ENCODE measurements at regions not wholly inside any gene's neighbourhood (a gene's known extent, or its start where the extent isn't known, plus 50 kb on each side); places are given as distances from the start of the nearest gene placed in this dataset.

DNA sequence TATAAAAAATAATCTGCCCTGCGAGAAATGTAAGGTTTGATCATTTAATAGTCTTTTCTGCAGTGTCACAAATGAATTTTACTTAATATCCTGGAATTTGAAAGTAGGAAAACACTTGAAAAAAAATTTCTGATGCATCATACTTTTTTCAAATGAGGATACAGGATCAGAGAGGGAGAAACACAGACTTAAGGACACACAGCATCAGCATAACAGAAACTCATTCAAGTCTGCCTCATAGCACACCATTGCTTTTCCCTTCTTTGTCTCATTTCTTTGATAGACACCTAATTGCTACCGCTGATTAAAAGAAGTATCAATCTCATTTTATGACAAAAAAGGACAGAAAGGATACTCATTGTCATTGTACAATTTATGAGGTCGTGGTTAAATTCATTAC is 319.0 kb downstream of the TMEM114 start:
- no peak for DNase-seq (ENCODE audit: low spot score)

DNA sequence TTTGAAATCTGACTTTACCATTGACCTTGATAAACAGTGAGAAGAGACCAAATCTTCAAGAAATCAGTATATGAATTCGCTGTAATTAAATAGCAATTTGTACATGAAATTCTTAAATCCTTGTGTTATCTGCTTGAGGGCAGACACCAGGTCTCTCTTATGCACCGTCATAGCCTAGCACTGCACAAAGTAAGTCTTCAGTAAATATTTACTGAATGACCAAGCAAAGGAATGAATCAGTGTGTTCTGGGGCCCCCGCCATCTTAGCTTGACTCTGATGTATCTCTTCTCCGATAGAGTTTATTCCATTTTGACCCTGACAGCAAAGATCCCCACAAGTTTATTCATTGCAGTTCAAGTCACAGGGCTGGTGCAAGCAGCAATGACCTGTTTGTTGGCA is 328.0 kb downstream of the TMEM114 start:
- no peak for DNase-seq (ENCODE audit: low spot score)

DNA sequence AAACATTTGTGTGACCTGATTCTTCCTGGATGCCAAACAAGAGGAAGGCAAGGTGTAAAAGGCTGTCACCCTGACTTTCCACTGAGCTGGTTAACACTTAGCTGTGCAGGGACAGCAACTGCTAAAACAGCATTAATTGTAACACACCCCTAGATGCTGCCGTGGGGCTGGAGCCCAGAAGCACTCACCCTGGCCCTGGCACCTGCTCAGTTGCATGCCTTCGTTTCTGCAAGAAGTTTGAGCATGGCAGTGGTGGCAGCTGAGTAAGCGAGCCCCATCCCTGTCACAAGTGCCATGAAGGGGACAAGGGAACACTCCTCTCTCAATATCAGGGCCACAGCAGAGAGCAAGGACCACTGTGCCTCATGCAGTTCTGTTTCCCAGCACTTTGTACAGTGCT is 330.2 kb downstream of the TMEM114 start:
- no peak for DNase-seq (ENCODE audit: low spot score)

DNA sequence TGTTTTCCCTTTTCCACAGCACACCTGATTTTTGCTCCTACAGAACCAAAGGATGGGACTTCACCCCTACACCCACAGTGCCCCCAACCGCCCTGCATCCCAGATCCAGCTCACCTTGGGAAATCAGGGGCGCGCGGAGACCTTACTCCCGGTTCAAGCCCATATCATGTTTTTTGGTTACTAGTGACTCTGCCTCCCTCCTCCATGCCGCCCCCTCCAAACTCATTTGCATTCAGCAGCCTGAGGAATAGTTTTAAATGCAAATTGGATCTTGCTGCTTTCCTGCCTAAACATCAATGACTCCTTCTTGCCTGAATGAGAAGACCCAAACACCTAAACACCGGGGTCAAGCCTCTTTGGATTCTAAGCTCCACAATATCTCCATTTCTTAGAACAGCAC is 331.8 kb downstream of the TMEM114 start:
- no peak for DNase-seq (ENCODE audit: low spot score)

DNA sequence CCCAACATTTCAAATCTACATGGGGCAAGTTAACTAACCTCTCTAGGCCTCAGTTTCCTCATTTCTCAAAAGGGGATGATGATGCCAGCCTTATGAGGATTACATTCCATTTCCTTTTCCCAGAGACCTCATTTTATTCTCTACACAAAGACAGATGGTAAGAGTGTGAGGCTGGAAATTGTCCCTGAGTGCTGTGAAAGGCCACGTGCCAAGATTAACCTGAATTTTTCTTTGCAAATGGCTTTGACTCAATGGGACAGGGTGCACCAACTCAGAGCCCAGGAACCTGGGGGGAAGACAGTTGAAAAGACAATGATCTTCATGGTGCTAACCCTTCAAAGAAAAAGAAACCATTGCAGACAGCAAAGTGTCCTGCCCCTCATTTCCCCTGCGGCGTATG is 332.8 kb downstream of the TMEM114 start:
- DNase-seq (ENCODE audit: low spot score) = no peak

DNA sequence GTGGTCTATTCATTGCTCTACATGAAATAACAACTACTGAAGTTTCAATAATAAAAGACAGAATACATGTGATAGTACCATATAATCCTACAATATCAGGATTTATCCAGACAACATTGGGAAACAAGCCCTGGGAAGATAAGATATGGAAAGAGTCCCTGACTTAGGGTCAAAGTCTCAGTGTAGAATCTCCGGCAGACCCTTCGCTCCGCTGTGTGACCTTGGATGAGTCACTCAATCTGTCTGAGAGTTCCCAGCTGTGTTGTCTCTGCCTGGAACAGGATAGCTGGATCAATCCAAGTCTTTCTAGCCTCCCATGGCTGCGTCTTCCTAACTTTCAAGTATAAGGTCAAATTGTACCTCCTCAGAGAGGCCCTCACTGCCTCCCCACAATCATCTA is 335.9 kb downstream of the TMEM114 start:
- no peak for DNase-seq (ENCODE audit: low spot score)

DNA sequence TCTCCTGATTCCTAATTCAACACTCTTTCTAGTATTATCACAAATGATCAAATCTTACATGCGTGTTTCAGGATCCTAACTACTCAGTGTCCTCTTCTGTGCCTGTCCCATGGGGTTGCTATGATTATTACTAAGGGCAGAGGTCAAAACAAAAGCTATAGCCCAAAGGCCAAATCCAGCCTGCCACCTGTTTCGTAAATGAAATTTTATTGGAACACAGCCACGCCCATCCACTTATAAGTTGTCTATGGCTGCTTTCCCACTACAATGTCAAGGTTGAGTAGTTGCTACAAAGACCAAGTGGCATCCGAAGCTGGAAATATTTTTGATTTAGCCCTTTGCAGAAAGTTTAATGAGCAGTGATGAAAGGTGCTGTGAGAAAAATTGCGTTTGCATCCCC is 336.6 kb downstream of the TMEM114 start:
- DNase-seq (ENCODE audit: low spot score) = no peak

DNA sequence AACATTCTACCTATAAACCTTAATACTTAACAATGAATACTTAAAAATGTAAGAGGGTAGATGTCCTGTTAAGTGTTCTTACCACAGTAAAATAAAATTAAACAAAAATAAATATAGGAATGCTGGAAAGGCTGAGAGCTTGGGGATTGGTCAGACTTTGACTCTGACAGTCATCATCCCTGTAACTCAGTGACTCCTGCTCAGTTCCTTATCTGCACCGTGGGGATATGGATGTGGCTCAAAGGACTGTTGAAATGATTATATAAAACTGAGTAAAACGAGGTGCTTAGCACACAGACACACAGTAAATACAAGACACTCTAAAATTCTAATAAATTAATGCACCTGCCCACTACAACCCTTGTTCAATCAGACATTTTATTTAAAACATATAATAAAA is 338.6 kb downstream of the TMEM114 start:
- DNase-seq (ENCODE audit: low spot score) = no peak

DNA sequence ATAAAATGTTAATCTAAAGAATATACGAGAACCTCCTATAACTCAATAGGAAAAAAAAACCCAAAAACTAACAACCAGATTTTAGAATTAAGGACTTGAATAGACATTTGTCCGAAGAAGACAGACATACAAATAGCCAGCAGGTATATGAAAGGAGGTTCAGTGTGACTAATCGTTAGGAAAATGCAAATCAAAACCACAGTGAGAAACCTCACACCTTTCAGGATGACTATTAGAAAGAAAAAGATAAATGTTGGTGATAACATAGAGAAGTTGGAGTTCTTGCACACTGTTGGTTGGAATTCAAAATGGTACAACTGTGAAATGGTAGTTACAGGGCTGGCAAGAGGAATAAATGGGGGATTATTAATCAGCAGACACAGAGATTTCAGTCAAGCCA is 339.0 kb downstream of the TMEM114 start:
- DNase-seq (ENCODE audit: low spot score) = no peak

DNA sequence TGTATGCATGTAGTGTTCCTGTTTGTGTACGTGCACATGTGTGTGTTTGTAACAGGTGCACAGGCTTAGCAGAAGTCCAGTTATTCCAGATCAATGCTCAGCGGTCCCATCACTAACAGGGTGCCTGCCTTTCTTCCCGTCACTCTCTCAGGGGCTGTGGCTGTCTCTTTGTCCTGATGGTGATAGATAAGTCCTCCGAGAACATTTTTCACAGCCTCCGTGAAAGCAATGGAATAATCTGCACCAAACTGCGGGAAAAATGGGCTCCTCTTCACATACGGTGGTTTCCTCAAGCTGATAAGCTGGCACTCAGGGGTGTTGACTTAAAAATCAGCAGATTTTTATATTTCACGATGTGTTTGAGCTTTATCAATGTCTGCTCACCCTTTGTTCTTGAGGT is 342.3 kb downstream of the TMEM114 start:
- DNase-seq (ENCODE audit: low spot score) = no peak

DNA sequence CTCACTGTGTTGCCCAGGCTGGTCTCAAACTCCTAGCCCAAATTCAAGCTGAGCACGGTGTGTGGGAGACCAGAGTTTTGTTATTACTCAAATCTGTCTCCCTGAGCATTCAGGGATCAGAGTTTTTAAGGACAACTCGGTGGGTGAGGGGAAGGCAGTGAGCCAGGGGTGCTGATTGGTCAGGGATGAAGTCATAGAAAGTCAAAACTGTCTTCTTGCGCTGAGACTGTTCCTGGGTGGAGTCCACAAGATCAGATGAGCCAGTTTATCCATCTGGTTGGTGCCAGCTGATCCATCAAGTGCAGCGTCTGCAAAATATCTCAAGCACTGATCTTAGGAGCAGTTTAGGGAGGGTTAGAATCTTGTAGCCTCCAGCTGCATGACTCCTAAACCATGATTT is 346.3 kb downstream of the TMEM114 start:
- no peak for DNase-seq (ENCODE audit: low spot score)

DNA sequence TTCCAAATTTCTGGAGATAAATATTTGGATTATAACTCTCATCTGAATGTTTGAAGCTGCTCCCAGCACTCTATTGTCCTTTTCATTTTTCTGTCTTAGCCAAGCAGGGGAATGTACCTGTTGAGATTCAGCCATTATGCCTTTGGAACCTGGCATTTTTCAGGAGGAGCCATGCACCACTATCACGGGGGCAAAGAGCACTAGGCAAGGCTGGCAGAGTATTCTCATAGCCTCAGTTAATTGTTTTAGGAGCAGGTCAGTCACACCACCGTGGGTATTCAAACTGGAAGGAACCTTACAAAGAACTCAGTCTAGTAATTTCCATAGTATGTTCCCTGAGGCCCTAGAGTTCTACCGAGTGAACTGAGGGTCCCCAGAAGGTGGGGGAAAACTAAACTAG is 348.9 kb downstream of the TMEM114 start:
- no peak for DNase-seq (ENCODE audit: low spot score)

DNA sequence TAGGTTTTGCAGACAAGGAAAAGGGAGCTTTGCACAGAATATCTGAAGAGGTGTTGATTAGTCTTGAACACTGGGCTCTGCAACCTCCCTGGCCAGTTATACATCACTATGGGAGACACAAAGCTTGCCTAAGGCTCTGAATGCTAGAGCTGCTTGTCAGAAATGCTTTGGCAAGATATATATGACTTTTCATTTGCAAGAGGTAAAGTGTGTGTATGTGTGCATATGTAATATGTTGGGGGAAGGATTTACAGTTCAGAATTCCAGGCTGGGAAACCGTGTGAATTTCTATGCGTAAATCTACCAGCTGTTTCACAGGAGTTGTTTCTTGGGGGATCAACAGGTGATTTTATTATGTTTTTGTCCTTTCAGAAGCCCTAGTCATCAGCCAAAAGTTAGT is 350.9 kb downstream of the TMEM114 start:
- DNase-seq (ENCODE audit: low spot score) = no peak

DNA sequence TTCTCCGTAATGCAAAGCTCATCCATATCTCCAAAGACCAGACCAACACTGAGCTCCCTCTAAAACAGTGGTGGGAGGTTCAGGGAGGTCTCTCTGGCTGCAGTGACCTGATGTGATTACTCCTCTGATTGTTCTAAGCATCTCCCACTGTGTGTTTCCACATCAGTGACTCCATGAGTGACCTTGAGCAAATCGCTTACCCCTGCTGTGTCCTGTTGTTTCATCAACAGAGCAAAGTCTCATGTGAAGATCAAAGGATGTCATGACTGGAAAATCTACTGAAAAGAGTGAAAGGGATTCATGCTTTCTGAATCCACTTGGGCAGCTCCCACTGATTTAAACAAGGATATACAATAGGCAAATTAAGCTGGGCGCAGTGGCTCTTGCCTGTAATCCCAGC is 352.9 kb downstream of the TMEM114 start:
- no peak for DNase-seq (ENCODE audit: low spot score)

DNA sequence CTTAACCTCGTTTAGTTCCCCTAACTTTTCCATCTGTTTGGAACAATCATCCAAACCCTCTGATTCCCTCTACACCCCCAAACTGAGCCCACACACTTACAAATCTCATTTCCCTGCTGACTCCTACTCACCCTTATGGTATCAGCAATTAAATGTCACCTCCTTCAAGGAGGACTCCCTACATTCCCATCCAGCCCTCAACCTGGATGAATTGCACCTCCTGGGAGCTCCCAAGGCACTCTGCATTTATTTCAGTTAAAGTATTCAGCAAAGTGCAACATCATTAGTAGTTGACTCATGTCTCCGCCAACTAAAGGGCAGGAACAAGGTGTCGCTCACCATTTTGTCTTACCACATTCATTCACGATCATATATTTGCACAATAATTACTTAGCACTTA is 353.5 kb downstream of the TMEM114 start:
- no peak for DNase-seq (ENCODE audit: low spot score)

DNA sequence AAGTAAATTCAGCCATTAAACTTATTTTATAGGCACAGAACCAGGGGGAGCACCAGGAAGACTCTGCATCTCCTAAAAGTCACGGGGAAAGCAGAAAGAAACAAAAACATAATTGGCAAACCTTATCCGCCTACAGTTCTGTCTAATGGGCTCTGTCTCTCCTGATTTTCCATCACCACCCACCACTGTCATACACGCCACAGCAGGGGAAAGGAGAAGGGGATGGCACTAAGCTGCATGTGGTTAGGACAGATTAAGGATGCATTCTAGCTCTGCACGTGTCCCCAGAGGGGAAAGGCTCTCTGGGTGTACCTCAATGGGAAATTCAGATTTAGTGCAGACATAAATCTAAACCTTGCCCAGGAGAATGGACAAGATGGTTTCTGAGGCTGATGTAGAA is 359.8 kb downstream of the TMEM114 start:
- no peak for DNase-seq (ENCODE audit: low spot score)

DNA sequence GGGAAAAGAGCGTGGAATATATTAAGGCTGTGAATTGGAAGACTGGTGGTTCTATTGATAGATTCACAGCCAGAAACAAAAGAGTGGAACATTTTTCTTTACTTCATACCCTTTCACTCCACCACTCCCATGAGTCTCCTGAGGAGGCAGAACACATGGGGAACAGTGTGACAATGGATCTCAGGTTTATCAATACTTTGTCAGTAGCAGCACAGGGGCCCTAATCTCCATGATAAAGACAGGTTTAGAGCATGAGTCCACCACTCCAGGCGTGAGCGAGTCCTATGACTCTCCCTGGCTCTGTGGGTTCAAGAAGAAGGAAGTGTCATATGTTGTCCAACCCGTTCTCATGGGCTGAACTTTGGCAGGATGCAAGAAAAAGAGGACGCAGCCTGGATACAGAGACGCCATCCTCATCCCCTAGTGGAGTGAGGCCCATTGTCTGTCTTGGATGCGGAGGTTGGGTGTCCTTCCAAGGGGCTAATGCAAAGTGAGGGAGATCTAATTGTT is 361.2 kb downstream of the TMEM114 start:
- no peak for DNase-seq (ENCODE audit: low spot score)

DNA sequence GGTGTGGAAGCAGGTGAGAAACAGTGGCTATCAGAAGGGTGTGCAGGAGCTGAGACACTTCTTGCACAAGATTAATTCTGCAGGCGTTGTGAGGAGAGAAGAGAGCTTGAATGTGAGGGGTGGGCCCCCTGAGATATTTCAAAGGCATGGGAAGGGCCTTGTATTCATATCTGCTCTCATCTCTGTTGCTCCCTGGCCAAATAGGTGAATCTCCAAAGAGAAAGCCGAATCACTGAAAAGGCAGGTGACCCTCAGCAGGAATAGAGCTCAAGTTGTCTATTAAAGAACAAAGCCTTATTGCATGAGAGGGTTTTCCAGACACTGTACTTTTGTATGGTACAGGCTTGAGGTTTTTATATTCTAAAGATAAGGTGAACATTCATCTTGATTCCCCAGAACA is 373.1 kb downstream of the TMEM114 start:
- no peak for DNase-seq (ENCODE audit: low spot score)

DNA sequence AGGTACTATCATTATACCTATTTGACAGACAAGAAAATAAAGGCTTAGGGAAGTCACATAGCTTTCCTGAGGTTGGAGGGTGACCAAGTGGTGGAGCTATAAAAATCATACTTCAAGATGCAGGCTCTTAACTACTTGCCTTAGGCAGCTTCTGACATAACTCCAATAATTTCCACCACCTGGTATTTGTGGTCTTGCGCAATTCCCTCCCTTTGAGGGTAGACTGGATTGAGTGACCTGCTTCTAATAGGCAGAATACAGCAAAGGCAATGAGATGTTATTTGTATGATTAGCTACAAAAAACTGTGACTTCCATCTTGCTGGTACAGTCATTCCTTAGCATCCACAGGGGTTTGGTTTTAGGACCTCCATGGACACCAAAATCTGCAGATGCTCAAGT is 385.5 kb downstream of the TMEM114 start:
- DNase-seq (ENCODE audit: low spot score) = no peak

DNA sequence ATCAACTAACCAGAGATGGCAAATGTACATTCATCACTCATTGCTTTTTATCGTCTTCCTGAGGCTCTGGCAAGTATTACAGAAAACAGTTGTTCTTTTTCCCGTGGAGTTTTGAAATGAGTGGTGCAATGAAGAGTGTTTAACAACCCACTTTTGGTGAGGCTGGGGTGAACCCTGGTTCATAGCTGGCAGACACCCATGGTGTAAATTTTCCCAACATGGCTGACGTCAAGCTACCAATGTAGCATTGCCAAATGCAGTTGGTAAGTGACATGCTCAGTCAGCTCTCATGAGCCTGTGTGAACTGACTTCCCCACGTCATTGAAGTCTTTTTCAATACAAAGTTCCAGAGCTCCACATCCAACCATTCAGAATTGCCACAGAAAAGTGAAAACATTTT is 386.2 kb downstream of the TMEM114 start:
- no peak for DNase-seq (ENCODE audit: low spot score)

DNA sequence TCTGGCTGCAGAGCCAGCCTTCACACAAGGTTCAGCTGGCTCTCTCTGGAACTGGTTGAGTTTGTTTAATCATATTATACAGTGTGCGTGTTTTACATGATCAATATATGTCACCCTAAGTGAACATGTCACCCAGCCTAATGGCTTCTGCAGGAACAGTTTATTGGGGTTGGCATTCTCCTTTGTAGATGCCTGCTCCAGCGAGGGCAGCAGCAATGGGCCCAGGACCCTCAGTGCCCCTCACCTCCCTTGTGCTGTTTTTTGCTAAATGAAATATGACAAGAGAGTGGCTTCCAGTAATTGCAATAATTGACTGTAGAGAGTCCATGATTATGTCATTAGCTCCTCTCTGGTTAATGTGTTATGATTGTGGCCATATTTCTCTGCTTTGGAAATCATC is 387.2 kb downstream of the TMEM114 start:
- DNase-seq (ENCODE audit: low spot score) = no peak

DNA sequence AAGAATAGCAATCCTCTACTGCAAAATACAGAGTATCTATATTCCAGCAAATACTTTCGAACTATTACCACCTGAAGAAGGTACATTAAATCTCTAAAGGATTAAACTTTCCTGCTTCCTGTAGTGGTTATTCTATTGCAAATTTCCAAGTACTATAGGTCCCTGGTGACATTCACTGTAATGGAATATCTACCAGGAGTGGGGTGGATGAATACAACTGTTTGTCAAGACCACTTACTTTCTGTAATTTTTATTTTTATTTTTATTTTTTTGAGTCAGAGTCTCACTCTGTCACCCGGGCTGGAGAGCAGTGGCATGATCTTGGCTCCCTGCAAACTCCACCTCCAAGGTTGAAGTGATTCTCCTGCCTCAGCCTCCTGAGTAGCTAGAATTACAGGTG is 389.5 kb downstream of the TMEM114 start:
- no peak for DNase-seq (ENCODE audit: low spot score)

DNA sequence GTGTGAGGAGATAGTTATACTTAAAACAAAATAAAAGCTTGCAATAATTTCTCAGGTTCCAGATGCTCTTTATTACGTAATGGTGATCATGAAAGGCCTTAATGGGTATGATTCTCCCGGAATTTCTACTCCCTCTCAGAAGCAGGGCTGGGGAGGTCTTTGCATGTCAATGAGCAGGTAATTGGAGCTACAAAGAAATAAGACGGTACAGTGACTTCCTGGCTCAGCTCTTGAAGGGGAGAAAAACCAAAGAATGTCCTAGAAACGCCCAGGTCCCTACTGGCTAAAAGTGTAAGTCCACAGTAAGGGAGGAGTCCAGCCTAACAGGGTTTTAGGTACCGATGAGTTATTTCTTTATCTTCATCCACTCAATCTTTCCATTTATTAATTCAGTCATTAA is 390.9 kb downstream of the TMEM114 start:
- DNase-seq (ENCODE audit: low spot score) = no peak

DNA sequence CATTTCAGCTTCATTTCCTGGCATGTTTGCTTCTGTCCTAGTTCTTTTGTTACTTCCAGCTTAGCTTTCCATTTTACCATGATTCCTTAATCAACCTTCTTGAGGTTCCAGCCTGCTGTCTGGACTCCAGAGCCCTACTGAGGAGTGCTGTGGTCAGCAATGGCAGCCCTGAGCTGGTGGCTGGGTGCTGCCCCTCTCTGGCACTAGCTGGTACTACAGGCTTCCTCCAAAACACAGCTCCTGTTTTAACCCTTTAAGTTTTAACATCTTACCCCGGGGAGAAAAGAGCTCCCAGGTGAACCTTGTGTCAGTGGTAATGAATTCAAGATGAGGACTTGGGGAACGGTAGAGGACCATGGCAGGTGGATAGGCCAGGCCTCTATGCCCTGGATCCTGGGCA is 395.5 kb downstream of the TMEM114 start:
- no peak for DNase-seq (ENCODE audit: low spot score)

DNA sequence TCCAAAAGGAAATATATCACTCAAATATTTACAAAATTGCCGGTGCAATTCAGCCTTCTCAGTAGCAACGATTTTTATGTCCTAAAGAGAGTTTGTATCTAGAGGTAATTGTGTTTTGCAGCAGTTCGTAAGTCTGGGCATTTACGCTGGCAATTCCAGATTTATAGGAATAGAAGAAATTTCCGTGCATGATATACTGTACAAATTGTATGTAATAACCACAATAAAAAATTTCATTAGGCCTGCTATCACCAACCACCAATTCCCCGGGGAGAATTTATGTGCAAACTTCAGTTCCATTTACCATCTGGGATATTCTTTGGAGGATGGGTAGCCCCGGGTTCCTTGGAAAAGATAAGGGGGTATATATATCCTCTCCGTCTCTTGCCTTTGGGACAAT is 401.5 kb downstream of the TMEM114 start:
- no peak for DNase-seq (ENCODE audit: low spot score)
